GM23248 (cell line): ENCODE measurements at regions not wholly inside any gene's neighbourhood (a gene's known extent, or its start where the extent isn't known, plus 50 kb on each side); places are given as distances from the start of the nearest gene placed in this dataset.

Source experiments
- EZH2 ChIP-seq: fragments of 200-600 bp; sonication (generic); IDR thresholded peaks from 2 replicates; pipeline ENCODE4 v1.6.1; 2018; ENCODE audit warnings: antibody characterized with exemption, mild to moderate bottlenecking; ENCODE audit not compliant: insufficient read depth, poor library complexity, severe bottlenecking
- EZH2phosphoT487 ChIP-seq: fragments of 200-600 bp; sonication (generic); IDR thresholded peaks from 2 replicates; pipeline ENCODE4 v1.6.1; 2018; ENCODE audit warnings: antibody characterized with exemption, moderate library complexity, mild to moderate bottlenecking, low read depth; ENCODE audit not compliant: insufficient read depth

- TF ChIP-seq EZH2, result no peak
- TF ChIP-seq EZH2phosphoT487, result no peak
These were observed 81.6 kb upstream of the FAR2 start for GRCh38 chr12:29067430-29067829.
